DND-41 (cell line): ENCODE measurements at regions not wholly inside any gene's neighbourhood (a gene's known extent, or its start where the extent isn't known, plus 50 kb on each side); places are given as distances from the start of the nearest gene placed in this dataset.

ENCODE experiments used
- CTCF ChIP-seq: IDR thresholded peaks from 2 replicates; pipeline ENCODE4 v1.5.1; 2012; ENCODE audit warnings: borderline replicate concordance, low read length, moderate library complexity, mild to moderate bottlenecking; ENCODE audit not compliant: poor library complexity, severe bottlenecking; ENCODE audit errors: extremely low read depth
- EZH2 ChIP-seq: IDR thresholded peaks from 3 replicates; pipeline ENCODE4 v1.6.1; 2012; ENCODE audit warnings: borderline replicate concordance, low read depth, mild to moderate bottlenecking, moderate library complexity, low read length, inconsistent platforms; ENCODE audit not compliant: severe bottlenecking

DNA sequence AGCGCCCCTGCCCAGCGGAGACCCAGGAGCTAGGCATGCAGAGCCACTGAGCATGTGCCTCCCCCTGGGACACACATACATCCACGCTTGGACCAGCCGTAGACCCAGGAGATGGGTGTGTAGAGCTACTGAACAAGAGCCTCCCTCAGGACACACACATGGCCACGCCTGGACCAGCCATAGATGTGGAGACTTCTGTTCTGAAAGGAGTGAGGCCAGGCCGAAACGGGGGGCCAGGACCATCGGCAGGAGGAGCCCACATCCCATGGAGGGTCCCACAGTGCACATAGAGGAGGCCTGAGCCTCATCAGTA, 340.4 kb downstream of the TCERG1L start:
- TF ChIP-seq CTCF (no peak), EZH2 (no peak)
